Panc1 (cell line): ENCODE measurements at regions not wholly inside any gene's neighbourhood (a gene's known extent, or its start where the extent isn't known, plus 50 kb on each side); places are given as distances from the start of the nearest gene placed in this dataset.

ENCODE experiments used
- ATAC-seq: fragments of 200-7000 bp; cut with Tn5 transposase; 2 replicates; pipeline ENCODE4 v1.9.1; 2020; ENCODE audit warnings: mild to moderate bottlenecking, moderate library complexity
- BruUV-seq: library from RNA; stranded (reverse); fragments of 400-500 nt; replicated peaks from 2 replicates; lab custom pipeline; 2021; lab: Mats Ljungman, UMichigan
- CTCF ChIA-PET: fragments of 300-600 bp; sonication (Branson Sonifier 250); formaldehyde crosslinking; loops from one replicate; lab custom pipeline; 2022; ENCODE audit warnings: antibody characterized with exemption; lab: Charles Lee
- POLR2A ChIA-PET: fragments of 300-600 bp; sonication (Branson Sonifier 250); formaldehyde crosslinking; loops from one replicate; lab custom pipeline; 2022; ENCODE audit warnings: antibody characterized with exemption; lab: Charles Lee
- DNase-seq: peaks from one replicate; pipeline ENCODE4 v3.0.0-alpha.2; 2010; ENCODE audit warnings: low read depth, low spot score
- H3K27ac ChIP-seq: 2 replicates; pipeline ENCODE4 v1.5.1; 2011; ENCODE audit warnings: mild to moderate bottlenecking, low read length, inconsistent platforms
- H3K27me3 ChIP-seq: fragments of 200-500 bp; sonication (Bioruptor generic); 2 replicates; pipeline ENCODE4 v1.6.0; 2014; ENCODE audit warnings: low read length, inconsistent platforms; ENCODE audit not compliant: control insufficient read depth, insufficient read depth
- H3K36me3 ChIP-seq: fragments of 200-500 bp; sonication (Bioruptor generic); 2 replicates; pipeline ENCODE4 v1.5.1; 2014; ENCODE audit warnings: inconsistent platforms, mild to moderate bottlenecking, low read length, moderate library complexity; ENCODE audit not compliant: control insufficient read depth, insufficient read depth
- H3K4me1 ChIP-seq: 2 replicates; pipeline ENCODE4 v1.5.1; 2011; ENCODE audit warnings: inconsistent platforms, mild to moderate bottlenecking, low read length, moderate library complexity; ENCODE audit not compliant: control insufficient read depth, insufficient read depth
- H3K4me3 ChIP-seq, 2 experiments: 2 replicates each; pipeline ENCODE4 v1.5.1; 2011 to 2012; ENCODE audit warnings: low read depth in 2 of 2, low read length in 2 of 2, mild to moderate bottlenecking in 2 of 2, inconsistent platforms in 1 of 2, moderate library complexity in 1 of 2
- H3K9me3 ChIP-seq: fragments of 200-500 bp; sonication (Bioruptor generic); 2 replicates; pipeline ENCODE4 v1.5.1; 2014; ENCODE audit warnings: low read depth, mild to moderate bottlenecking, inconsistent platforms, low read length, moderate library complexity; ENCODE audit not compliant: control insufficient read depth, insufficient read depth
- CTCF ChIP-seq: fragments of 450-650 bp; IDR thresholded peaks from 2 replicates; pipeline ENCODE4 v1.5.1; 2017; ENCODE audit warnings: mild to moderate bottlenecking
- POLR2AphosphoS5 ChIP-seq: IDR thresholded peaks from 2 replicates; pipeline ENCODE4 v1.6.1; 2012; ENCODE audit warnings: mild to moderate bottlenecking, low read depth, low read length, moderate library complexity
- REST ChIP-seq, 2 experiments: IDR thresholded peaks; 2 replicates each; pipeline ENCODE4 v1.6.1; 2011 to 2012; ENCODE audit warnings: low read depth in 2 of 2, control low read depth in 1 of 2, low read length in 1 of 2, mild to moderate bottlenecking in 1 of 2, moderate library complexity in 1 of 2; ENCODE audit not compliant: insufficient read depth in 1 of 2
- SIN3A ChIP-seq: IDR thresholded peaks from 2 replicates; pipeline ENCODE4 v1.6.1; 2012; ENCODE audit warnings: low read depth, mild to moderate bottlenecking, low read length, moderate library complexity, borderline replicate concordance; ENCODE audit not compliant: insufficient read depth
- TCF7L2 ChIP-seq: IDR thresholded peaks from 2 replicates; pipeline ENCODE4 v1.6.1; 2011; ENCODE audit warnings: mild to moderate bottlenecking, low read depth, low read length, inconsistent platforms
- in situ Hi-C: cut with HindIII; loops from 2 replicates; pipeline ENCODE4 v1.10.0; 2016; ENCODE audit warnings: low sequenced_read_pairs, low pct_unique_long_range_greater_than_20kb
- intact Hi-C: fragments of 100-400 bp; cut with micrococcal nuclease; formaldehyde crosslinking; loops from one replicate; pipeline ENCODE4 v1.10.0; 2022; ENCODE audit not compliant: unreplicated experiment

GRCh38 chr3:26997226-26997625, 372.0 kb downstream of the NEK10 start:
- DNase-seq (no peak), ATAC-seq (no peak)
- intact Hi-C loops (no loop called here), in situ Hi-C loops (no loop called here)
- no TSS peak for BruUV-seq
- H3K27me3 ChIP-seq = no peaks in the 10 kb centered on the region
- H3K36me3 ChIP-seq = no peaks in the 10 kb centered on the region
- H3K9me3 ChIP-seq = no peaks in the 10 kb centered on the region
- ChIA-PET POLR2A (no interaction called here), CTCF (no interaction called here)
- no peak overlapping the region for H3K4me3 ChIP-seq
- H3K4me1 ChIP-seq = no peaks in the 10 kb centered on the region
- no peak overlapping the region for H3K27ac ChIP-seq
- no peak for TF ChIP-seq CTCF
- no peak for TF ChIP-seq TCF7L2
- TF ChIP-seq SIN3A = no peak
- no peak for TF ChIP-seq POLR2AphosphoS5
- no peak for TF ChIP-seq REST (IDR thresholded peaks at IDR 0.05; ENCODE audit: insufficient read depth in 1 of 2, low read depth in 2 of 2, low read length in 1 of 2)

GRCh38 chr3:27010834-27011233, 358.3 kb downstream of the NEK10 start:
- no peaks in the 10 kb centered on the region for H3K36me3 ChIP-seq
- CTCF ChIA-PET = no interaction called here
- TF ChIP-seq TCF7L2 (no peak), SIN3A (no peak), POLR2AphosphoS5 (no peak), CTCF (no peak), REST (IDR thresholded peaks at IDR 0.05; ENCODE audit: insufficient read depth in 1 of 2, low read depth in 2 of 2, low read length in 1 of 2) (no peak)
- no TSS peak for BruUV-seq
- ATAC-seq (no peak), DNase-seq (no peak)
- in situ Hi-C loops (no loop called here), intact Hi-C loops (no loop called here)
- no peaks in the 10 kb centered on the region for H3K9me3 ChIP-seq
- H3K4me1 ChIP-seq = no peaks in the 10 kb centered on the region
- no peak overlapping the region for H3K27ac ChIP-seq
- POLR2A ChIA-PET = no interaction called here
- no peak overlapping the region for H3K4me3 ChIP-seq
- H3K27me3 ChIP-seq = no peaks in the 10 kb centered on the region
